C4-2B (cell line): ENCODE measurements at regions not wholly inside any gene's neighbourhood (a gene's known extent, or its start where the extent isn't known, plus 50 kb on each side); places are given as distances from the start of the nearest gene placed in this dataset.
"Not testable (repeated sequence)": the region's sequence is repeated elsewhere in the genome, so short reads cannot be mapped to it uniquely, and the experiment has no call there.

ENCODE experiments used
- H3K27ac ChIP-seq: fragments of 450-650 bp; 2 replicates; pipeline ENCODE4 v1.5.1; 2017
- CTCF ChIP-seq: fragments of 450-650 bp; conservative IDR thresholded peaks from 2 replicates; pipeline ENCODE4 v1.5.1; 2017; ENCODE audit warnings: mild to moderate bottlenecking
- ZFX ChIP-seq: fragments of 450-650 bp; IDR thresholded peaks from 2 replicates; pipeline ENCODE4 v1.6.1; 2017

GRCh38 chr9:78149702-78150291 lies 86.1 kb upstream of the CEP78 start:
- TF ChIP-seq ZFX, result no peak

GRCh38 chr9:78146241-78146640 lies 89.6 kb upstream of the CEP78 start:
- TF ChIP-seq ZFX, result no peak
- TF ChIP-seq CTCF, result no peak
- no peak overlapping the region for H3K27ac ChIP-seq

More at GRCh38 chr9:78149702-78150291, 86.1 kb upstream of the CEP78 start:
- H3K27ac ChIP-seq, result no peak overlapping the region

- no peak overlapping the region for H3K27ac ChIP-seq
- TF ChIP-seq ZFX, result no peak
Measured at GRCh38 chr9:78144663-78145377, 91.1 kb upstream of the CEP78 start.

GRCh38 chr9:78144008-78144381 lies 91.9 kb upstream of the CEP78 start:
- TF ChIP-seq ZFX (no peak), CTCF (no peak)
- H3K27ac ChIP-seq, result no peak overlapping the region

- TF ChIP-seq CTCF (no peak), ZFX (no peak)
- H3K27ac ChIP-seq, result no peak overlapping the region
Measured at GRCh38 chr9:78143281-78144007, 92.4 kb upstream of the CEP78 start.

DNA sequence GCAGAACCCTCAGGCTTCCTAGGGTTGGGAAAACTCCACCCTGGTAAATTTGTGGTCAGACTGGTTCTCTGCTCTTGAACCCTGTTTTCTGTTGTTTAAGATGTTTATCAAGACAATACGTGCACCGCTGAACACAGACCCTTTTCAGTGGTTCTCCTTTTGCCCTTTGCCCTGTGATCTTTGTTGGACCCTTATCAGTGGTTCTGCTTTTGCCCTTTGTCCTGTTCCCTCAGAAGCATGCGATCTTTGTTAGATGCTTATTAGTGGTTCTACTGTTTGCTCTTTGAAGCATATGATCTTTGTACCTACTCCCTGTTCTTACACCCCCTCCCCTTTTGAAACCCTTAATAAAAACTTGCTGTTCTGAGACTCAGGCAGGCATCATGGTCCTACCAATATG lies 93.6 kb upstream of the CEP78 start:
- H3K27ac ChIP-seq, result not testable (repeated sequence)

GRCh38 chr9:78133751-78134150 lies 102.1 kb upstream of the CEP78 start:
- no peak for TF ChIP-seq CTCF
- no peak for TF ChIP-seq ZFX
- H3K27ac ChIP-seq, result no peak overlapping the region

DNA sequence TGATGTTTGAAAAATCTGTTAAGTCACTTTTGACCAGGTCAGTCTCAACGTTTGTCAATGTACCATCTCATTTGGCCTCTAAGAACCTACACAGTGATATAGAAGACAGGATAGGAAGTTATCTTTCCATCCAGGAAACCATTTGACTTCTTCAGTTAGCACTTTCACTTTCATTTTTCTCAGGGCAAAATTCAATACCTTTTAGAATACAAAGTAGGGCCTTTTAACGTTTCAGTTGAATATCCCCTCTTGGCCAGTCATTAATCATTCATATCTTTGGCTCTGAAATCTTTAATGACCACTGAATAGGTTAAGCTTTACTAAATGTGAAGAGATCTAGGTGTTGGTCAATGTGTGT lies 101.1 kb upstream of the GNAQ start:
- H3K27ac ChIP-seq, result no peak overlapping the region
- TF ChIP-seq CTCF (no peak), ZFX (no peak)
